Activated naive CD8-positive, alpha-beta T cell treated with anti-CD3 and anti-CD28 coated beads for 36 hours (primary cell): ENCODE measurements at regions not wholly inside any gene's neighbourhood (a gene's known extent, or its start where the extent isn't known, plus 50 kb on each side); places are given as distances from the start of the nearest gene placed in this dataset.

Experiments used
- DNase-seq: peaks from one replicate; pipeline ENCODE4 v3.0.0; 2021
- H3K27ac Mint-ChIP-seq: one replicate; pipeline ENCODE4 v1.8.0; 2022; ENCODE audit warnings: mild to moderate bottlenecking, moderate library complexity, mixed read lengths
- H3K27me3 Mint-ChIP-seq: one replicate; pipeline ENCODE4 v1.8.0; 2022; ENCODE audit warnings: mild to moderate bottlenecking, mixed read lengths
- H3K36me3 Mint-ChIP-seq: one replicate; pipeline ENCODE4 v1.8.0; 2021; ENCODE audit warnings: mild to moderate bottlenecking, mixed read lengths
- H3K4me1 Mint-ChIP-seq: one replicate; pipeline ENCODE4 v1.8.0; 2021; ENCODE audit warnings: mixed read lengths
- H3K4me3 Mint-ChIP-seq: one replicate; pipeline ENCODE4 v1.8.0; 2022; ENCODE audit warnings: mild to moderate bottlenecking, moderate library complexity, mixed read lengths
- H3K9me3 Mint-ChIP-seq: one replicate; pipeline ENCODE4 v1.8.0; 2022; ENCODE audit warnings: mixed read lengths

DNA sequence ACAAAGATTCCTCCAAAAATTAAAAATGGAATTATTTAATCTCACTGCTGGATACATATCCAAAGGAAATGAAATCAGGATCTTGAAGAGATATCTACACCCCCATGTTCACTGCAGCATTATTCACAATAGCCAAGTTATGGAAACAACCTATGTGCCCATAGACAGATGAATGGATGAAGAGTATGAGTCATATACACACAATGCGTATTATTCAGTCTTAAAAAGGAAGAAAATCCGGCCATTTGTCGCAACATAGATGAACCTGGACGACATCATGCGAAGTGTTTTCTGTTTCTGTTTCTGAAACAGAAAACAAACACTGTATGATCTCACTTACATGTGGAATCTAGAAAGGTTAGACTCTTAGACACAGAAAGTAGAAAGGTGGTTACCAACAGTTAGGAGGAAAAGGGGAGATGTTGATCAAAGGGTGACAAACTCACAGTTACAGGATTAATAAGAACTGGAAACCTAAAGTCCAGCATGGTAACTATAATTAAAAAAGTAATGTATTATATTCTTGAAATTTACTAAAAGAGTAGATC lies 87.8 kb upstream of the ERBB4 start:
- H3K27ac Mint-ChIP-seq: no peak overlapping the region
- no peak for DNase-seq
- H3K9me3 Mint-ChIP-seq: no peaks in the 10 kb centered on the region
- no peaks in the 10 kb centered on the region for H3K36me3 Mint-ChIP-seq
- no peak overlapping the region for H3K4me3 Mint-ChIP-seq
- no peaks in the 10 kb centered on the region for H3K4me1 Mint-ChIP-seq
- H3K27me3 Mint-ChIP-seq: no peaks in the 10 kb centered on the region

DNA sequence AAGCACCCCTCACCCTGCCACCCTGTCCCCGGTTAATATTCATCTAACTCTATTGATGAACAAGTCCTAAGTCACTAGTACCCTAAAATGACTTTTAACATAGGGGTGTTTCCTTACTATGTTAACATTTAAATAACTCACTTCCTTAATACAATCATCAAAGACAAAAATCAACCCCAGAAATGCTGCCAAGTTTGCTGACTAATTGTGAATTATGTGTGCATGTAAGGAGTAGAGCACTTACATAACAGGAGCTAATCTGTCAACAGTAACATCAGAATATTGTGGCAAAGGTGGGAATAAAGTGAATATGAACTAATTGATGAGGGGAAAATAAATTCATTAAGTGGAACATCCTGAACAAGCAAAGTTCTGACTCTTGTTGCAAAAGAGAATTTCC lies 81.4 kb upstream of the ERBB4 start:
- no peaks in the 10 kb centered on the region for H3K9me3 Mint-ChIP-seq
- H3K27ac Mint-ChIP-seq: no peak overlapping the region
- H3K4me3 Mint-ChIP-seq: no peak overlapping the region
- H3K27me3 Mint-ChIP-seq: no peaks in the 10 kb centered on the region
- H3K36me3 Mint-ChIP-seq: no peaks in the 10 kb centered on the region
- DNase-seq: no peak
- H3K4me1 Mint-ChIP-seq: no peaks in the 10 kb centered on the region

DNA sequence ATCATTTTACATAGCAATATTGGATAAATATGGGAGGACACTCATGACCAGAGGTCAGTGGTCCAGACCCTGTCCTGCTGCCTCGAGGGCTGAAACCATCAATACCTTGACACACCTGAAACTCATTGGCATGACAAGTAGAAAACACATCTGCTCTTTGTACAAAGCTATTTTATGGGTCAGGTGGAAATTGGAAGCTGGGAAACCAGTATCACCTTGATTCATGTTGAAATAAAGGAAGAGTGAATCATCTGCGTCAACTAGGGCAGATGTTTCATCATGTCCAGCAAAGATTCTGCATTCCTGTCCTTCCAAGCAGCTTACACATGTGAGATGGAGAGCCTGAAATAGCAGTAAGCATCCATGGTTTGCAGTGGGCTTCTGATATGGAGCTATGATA lies 80.0 kb upstream of the ERBB4 start:
- DNase-seq: no peak
- Mint-ChIP-seq H3K9me3 (no peaks in the 10 kb centered on the region), H3K4me3 (no peak overlapping the region), H3K36me3 (no peaks in the 10 kb centered on the region), H3K27me3 (no peaks in the 10 kb centered on the region), H3K27ac (no peak overlapping the region), H3K4me1 (no peaks in the 10 kb centered on the region)

DNA sequence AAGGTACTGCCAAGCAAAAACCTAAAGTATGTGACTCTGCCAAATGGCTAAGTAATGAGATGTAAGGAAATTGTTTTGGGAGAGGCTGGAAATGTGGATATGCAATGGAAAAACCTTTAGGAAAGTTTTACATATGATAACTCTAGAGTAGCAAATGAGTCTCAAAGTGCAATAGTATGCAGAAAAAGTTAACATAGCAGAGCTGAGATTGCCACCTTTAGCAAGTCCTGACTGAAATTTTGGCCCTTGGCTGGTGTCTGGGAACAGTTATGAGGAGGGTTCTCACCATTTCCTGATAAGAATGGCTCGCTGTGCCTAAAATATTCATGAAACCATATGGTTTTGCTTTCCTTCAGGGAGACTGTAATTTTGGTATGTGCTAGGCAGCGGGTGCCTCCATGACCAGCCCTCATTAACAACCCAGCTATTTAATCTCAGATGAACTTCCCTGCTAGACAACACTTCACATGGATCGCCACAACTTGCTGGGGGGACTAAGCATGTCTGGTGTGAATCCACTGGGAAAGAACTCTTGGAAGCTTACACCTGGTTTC lies 72.3 kb upstream of the ERBB4 start:
- DNase-seq: no peak
- no peaks in the 10 kb centered on the region for H3K36me3 Mint-ChIP-seq
- no peak overlapping the region for H3K4me3 Mint-ChIP-seq
- no peak overlapping the region for H3K27ac Mint-ChIP-seq
- H3K27me3 Mint-ChIP-seq: no peaks in the 10 kb centered on the region
- H3K9me3 Mint-ChIP-seq: no peaks in the 10 kb centered on the region
- peaks cover 2% of the 10 kb centered on the region for H3K4me1 Mint-ChIP-seq

DNA sequence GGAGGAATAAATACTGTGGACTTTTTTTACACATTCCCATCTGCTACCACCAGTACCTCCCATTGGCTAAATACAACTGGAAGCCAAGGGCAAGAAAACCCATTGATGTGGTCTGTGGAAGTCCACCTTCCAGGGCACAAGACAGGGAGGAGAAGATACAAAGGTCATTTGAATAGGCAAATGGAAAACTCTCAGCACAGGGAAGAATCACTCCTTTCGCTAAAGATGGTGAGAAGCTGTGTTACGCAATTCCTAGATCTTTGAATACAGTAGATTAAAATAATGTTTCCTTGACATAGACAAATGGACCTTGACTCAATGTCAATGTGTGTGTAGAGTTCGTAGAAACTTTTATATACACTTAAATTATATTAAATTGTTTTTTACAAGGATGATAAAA lies 70.9 kb upstream of the ERBB4 start:
- no peaks in the 10 kb centered on the region for H3K9me3 Mint-ChIP-seq
- H3K36me3 Mint-ChIP-seq: no peaks in the 10 kb centered on the region
- peaks cover 2% of the 10 kb centered on the region for H3K4me1 Mint-ChIP-seq
- H3K4me3 Mint-ChIP-seq: no peak overlapping the region
- DNase-seq: no peak
- no peaks in the 10 kb centered on the region for H3K27me3 Mint-ChIP-seq
- H3K27ac Mint-ChIP-seq: no peak overlapping the region

DNA sequence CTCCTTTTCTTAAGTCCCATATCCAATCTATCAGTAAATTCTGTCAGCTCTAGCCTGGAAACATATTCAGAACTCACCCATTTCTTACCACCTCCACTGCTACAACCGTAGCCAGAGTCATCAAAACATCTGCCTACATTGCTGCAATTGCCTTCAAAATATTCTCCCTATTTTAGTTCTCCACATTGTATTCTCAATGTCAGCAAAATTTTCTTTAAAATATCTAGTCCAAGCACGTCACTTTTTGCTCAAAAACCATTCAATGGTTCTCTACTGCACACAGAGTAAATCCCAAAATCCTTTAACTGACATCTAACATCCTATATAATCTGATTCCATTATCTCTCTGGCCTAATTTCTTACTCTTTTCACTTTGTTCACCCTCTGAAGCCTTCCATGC lies 68.5 kb upstream of the ERBB4 start:
- peaks cover 2% of the 10 kb centered on the region for H3K4me1 Mint-ChIP-seq
- H3K9me3 Mint-ChIP-seq: no peaks in the 10 kb centered on the region
- no peak overlapping the region for H3K27ac Mint-ChIP-seq
- no peak for DNase-seq
- no peak overlapping the region for H3K4me3 Mint-ChIP-seq
- no peaks in the 10 kb centered on the region for H3K36me3 Mint-ChIP-seq
- no peaks in the 10 kb centered on the region for H3K27me3 Mint-ChIP-seq

DNA sequence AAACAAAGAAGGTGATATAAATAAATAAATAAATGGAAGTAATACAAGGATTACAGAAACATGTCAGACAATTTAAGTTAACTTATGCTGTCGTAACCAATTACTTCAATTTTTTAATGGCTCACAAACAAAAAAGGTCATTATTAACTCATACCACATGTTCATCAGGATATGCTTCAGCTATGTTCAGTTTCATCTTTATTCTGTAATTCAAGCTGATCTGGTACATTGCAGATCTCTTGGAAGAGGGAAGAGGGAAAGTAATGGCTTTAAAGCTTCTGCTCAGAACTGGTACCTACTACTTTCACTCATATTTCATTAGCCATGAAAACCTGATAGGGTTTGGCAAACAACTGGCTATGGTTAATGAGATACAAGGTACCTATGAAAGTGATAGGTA lies 67.6 kb upstream of the ERBB4 start:
- Mint-ChIP-seq H3K4me3 (no peak overlapping the region), H3K9me3 (no peaks in the 10 kb centered on the region), H3K27me3 (no peaks in the 10 kb centered on the region), H3K27ac (no peak overlapping the region), H3K36me3 (no peaks in the 10 kb centered on the region), H3K4me1 (peaks cover 2% of the 10 kb centered on the region)
- DNase-seq: no peak

DNA sequence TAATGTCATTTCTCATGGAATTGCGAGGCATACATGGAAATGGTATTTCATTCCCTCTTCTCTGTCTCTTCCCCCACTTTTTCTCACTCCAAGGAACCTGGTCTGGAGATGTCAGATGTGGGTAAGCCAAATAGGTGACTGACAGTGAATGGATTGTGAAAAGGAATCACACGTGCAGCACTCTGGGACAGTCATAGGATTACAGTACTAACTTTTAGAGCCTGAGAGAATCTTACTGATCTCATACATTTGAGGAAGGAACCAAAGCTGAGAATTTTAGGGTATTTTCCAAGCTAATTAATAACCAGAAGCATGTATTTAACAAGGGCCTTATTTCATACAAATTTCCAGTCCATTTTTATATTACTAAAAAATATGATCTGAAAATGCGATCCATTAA lies 58.1 kb upstream of the ERBB4 start:
- H3K27me3 Mint-ChIP-seq: no peaks in the 10 kb centered on the region
- no peak overlapping the region for H3K4me3 Mint-ChIP-seq
- DNase-seq: no peak
- H3K36me3 Mint-ChIP-seq: no peaks in the 10 kb centered on the region
- no peaks in the 10 kb centered on the region for H3K9me3 Mint-ChIP-seq
- no peak overlapping the region for H3K27ac Mint-ChIP-seq
- no peaks in the 10 kb centered on the region for H3K4me1 Mint-ChIP-seq

DNA sequence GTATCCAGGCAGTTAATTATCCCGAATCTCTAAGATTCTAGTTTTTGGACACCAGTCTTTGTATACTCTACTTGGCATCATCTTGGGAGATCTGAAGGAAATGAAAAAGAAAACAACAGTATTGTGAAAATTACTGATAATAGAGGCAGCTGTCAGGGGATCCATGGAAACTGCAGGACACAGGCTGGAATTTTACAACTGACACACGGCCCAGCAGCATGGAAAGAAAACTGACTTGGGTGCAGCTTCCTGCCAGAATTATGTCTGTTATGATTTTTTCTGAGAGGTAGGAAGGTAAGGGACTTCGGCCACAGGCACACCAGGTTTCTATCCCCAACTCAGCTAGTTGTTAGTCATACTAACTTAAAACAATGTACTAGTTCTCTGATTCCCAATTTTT lies 57.7 kb upstream of the ERBB4 start:
- no peaks in the 10 kb centered on the region for H3K9me3 Mint-ChIP-seq
- no peak for DNase-seq
- H3K4me3 Mint-ChIP-seq: no peak overlapping the region
- H3K27ac Mint-ChIP-seq: no peak overlapping the region
- no peaks in the 10 kb centered on the region for H3K27me3 Mint-ChIP-seq
- H3K4me1 Mint-ChIP-seq: no peaks in the 10 kb centered on the region
- H3K36me3 Mint-ChIP-seq: no peaks in the 10 kb centered on the region

DNA sequence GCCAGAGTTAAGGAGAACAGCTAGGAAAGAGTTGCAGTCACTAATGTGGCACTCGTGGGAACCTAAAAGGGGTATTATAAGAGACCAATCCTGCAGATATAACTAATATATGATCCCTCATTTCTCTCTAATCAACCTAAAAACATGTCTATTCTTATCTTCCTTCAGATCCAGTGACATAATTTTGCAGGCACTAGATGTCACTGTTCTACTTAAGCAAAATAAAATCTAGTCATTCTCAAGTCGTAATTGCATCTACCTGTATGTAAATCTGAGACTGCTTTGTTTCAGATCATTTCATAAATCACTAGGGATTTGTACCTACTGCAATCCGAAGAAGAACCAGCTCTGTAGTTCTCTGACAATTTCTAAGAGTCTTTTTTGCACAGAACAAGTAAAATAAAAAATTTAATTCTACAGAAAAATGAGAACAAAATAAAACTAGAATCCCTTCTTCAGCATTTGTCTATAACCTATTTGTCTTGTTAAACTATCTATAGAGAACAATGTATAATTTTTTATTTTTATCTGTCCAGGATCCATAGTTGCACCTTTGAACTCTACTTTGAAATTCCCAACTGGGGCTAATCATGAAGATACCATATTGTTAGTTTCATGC lies 56.5 kb upstream of the ERBB4 start:
- no peaks in the 10 kb centered on the region for H3K4me1 Mint-ChIP-seq
- H3K9me3 Mint-ChIP-seq: no peaks in the 10 kb centered on the region
- H3K4me3 Mint-ChIP-seq: no peak overlapping the region
- no peaks in the 10 kb centered on the region for H3K36me3 Mint-ChIP-seq
- peaks cover 1% of the 10 kb centered on the region for H3K27me3 Mint-ChIP-seq
- DNase-seq: no peak
- no peak overlapping the region for H3K27ac Mint-ChIP-seq

DNA sequence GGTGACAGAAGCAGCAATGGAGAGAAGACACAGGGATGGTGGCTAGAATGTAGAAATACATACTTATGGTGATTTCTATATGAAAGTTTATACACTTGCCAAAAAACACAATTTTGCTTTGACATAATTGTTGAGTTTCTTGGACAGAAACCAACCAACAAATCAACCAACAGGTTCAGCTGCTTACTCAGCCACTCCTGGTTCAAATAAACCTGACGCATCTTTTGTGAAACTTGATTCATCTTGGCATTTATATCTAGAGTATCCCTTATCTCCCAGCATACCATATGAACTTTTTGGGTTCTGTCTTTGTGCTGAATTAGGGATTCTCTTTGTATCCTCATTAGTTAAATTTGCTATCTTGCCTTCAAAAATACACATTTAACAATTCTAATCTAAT lies 54.1 kb upstream of the ERBB4 start:
- Mint-ChIP-seq H3K36me3 (no peaks in the 10 kb centered on the region), H3K4me3 (no peak overlapping the region), H3K4me1 (no peaks in the 10 kb centered on the region), H3K27me3 (peaks cover 4% of the 10 kb centered on the region), H3K27ac (no peak overlapping the region), H3K9me3 (no peaks in the 10 kb centered on the region)
- DNase-seq: no peak
